Heart left ventricle (tissue), 16 donors: ENCODE measurements at regions not wholly inside any gene's neighbourhood (a gene's known extent, or its start where the extent isn't known, plus 50 kb on each side); places are given as distances from the start of the nearest gene placed in this dataset.

Experiments used
- ATAC-seq, 4 donors: fragments of 200-7000 bp; cut with Tn5 transposase; one replicate each; pipeline ENCODE4 v1.9.1; 2020 to 2022; ENCODE audit warnings: moderate library complexity in 4 of 4, mild to moderate bottlenecking in 3 of 4, moderate number of reproducible peaks in 1 of 4
- DNase-seq, 5 donors: peaks; one replicate each; pipeline ENCODE4 v3.0.0-alpha.2; 2020
- H3K27ac ChIP-seq, 12 donors: fragments of 200-600 bp; sonication (generic) in 4 of 12; one replicate each; pipeline versions ENCODE4 v1.5.0 to v1.8.0; 2016 to 2022; ENCODE audit warnings: mild to moderate bottlenecking in 2 of 12
- H3K27me3 ChIP-seq, 9 donors: fragments of 200-600 bp; sonication (generic) in 2 of 9; one replicate each; pipeline versions ENCODE4 v1.5.1 to v1.8.0; 2016 to 2022; ENCODE audit warnings: mild to moderate bottlenecking in 3 of 9
- H3K36me3 ChIP-seq, 9 donors: fragments of 200-600 bp; sonication (generic) in 2 of 9; one replicate each; pipeline versions ENCODE4 v1.5.0 to v1.8.0; 2018 to 2022; ENCODE audit warnings: mild to moderate bottlenecking in 2 of 9
- H3K4me1 ChIP-seq, 12 donors: fragments of 200-600 bp; sonication (generic) in 4 of 12; one replicate each; pipeline versions ENCODE4 v1.5.0 to v1.8.0; 2016 to 2022; ENCODE audit warnings: mild to moderate bottlenecking in 3 of 12
- H3K4me3 ChIP-seq, 12 donors: fragments of 200-600 bp; sonication (generic) in 4 of 12; one replicate each; pipeline versions ENCODE4 v1.5.0 to v1.8.0; 2017 to 2022; ENCODE audit warnings: mild to moderate bottlenecking in 9 of 12, moderate library complexity in 4 of 12
- H3K9me3 ChIP-seq, 12 donors: fragments of 200-600 bp; sonication (generic) in 4 of 12; one replicate each; pipeline versions ENCODE4 v1.5.0 to v1.8.0; 2016 to 2022; ENCODE audit warnings: mild to moderate bottlenecking in 1 of 12
- POLR2A ChIP-seq, 2 donors: fragments of 450-650 bp; IDR thresholded peaks; one replicate each; pipeline ENCODE4 v1.6.1; 2017; ENCODE audit warnings: antibody characterized with exemption in 2 of 2, mild to moderate bottlenecking in 2 of 2, moderate library complexity in 2 of 2
- WGBS, 4 donors: extraction: QIAGEN DNeasy Blood & Tissue Kit in 2 of 4; methylation state at CpG; one replicate each; pipeline versions ENCODE4 v1.1.5 to v1.1.7; 2013 to 2018; 5-methylcytosine and 5-hydroxymethylcytosine counted together
- intact Hi-C, 10 donors: fragments of 100-400 bp; cut with DNase I; formaldehyde crosslinking; loops; one replicate each; pipeline versions ENCODE4 v1.11.1 to v1.14.2; 2022
- TF ChIP-seq, protein P1 (sequence below), 12 donors: fragments of 200-600 bp; sonication (generic) in 4 of 12; IDR thresholded peaks; one replicate each; pipeline versions ENCODE4 v1.5.0 to v1.8.0; 2018 to 2022; ENCODE audit warnings: antibody characterized with exemption in 12 of 12, mild to moderate bottlenecking in 5 of 12
- donor health status: ischemic (EF 13 %, LVEDD 7.1; RV severe dilation, severe dysfunction).
- donor health status: healthy with polysubstance abuse.
- donor health status: DM: no; HTN: yes; CAD: no.
- donor health status: DM: no; HTN: no; CAD: no.
- donor health status: ischemic (EF 25% LVEDD 6.9; RV normal size, moderate dysfunction).
- donor health status: ischemic (EF 25% LVEDD 5.7; RV mildly dilated, moderate dysfunction).
- donor health status: healthy.
- donor health status: DM: yes; HTN: yes; CAD: no.
- donor health status: ischemic (EF 35%, LVEDD 5.7; RV mildly dilated, moderate dysfunction).
- donor health status: nonischemic (EF 11% LVEDD 7.7; RV severe dilation, severe dysfunction).
- donor health status: DM: yes; HTN: yes; CAD: no.
- donor health status: PGD.
- donor health status: ischemic (EF 29% LVEDD 5.4; RV normal size, mild dysfunction).
- donor health status: nonischemic (EF 23%, LVEDD 6.1; RV moderate dilation, normal function).

DNA sequence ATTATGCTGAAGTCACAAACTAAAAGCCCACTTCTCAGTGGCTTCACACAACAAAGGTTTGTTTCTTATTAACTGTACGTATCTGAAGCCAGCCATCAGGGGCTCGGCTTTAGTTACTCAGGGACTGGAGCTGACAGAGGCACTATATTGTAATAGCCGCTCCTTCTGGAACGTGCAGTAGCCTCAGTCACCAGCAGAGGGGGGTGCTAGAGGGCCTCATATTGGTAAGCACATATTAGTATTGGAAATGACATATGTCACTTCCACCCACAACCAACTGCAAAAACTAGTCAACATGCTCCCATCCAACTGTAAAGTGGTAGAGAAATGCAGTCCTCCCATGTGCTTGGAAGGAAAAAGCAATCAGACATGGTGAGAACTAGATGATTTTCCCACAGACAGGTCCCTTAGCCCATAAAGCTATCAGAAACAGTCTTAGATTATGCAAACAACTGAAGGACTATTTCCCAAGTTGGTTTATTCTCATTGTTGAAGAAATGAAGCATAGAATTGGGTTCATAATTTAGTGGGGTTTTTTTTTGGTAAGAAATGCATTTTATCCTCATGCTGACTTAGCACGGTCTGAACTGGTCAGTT, 183.6 kb upstream of the G2E3 start:
- intact Hi-C loops = loop anchor here in 9 of 10 donors (2.0 to 10.0 kb wide), 4 partner anchors 69 to 149 kb away; no protein-coding TSS in a partner anchor
- peak in 3 of 4 donors; percentile 53 to 77 (median 76) for ATAC-seq
- 32 to 40% (median 34%) methylated on average over 5 of the region's 5 CpGs for WGBS, 4 donors

DNA sequence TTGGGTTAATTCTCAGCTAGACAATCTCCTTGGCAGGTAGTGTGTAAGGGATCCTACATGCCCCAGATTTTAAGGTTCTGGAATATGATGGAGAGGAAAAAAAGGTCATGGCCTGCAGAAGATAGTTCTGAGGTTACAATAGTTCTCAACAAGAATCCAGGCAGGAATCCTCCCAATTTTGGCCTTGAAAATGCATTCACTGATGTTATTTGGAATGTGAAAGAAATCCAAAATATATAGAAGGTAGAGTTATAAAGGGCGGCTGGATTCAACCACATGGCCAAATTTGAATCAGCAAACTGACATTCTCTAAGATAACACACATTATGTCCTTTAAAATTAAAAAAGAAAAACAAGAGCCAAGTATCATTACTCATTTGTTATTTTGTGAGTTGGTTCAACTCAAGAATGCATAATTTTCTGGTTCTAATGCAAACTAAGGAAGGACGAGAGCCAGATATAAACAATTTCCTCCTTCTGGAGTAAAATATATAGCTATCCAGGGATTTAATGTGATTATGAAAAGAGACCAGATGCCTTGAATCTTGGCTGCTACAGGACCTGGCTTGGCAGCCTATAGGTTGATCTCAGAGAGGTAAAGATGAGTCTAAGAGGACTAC, 177.0 kb upstream of the G2E3 start:
- no peaks in the 10 kb centered on the region for H3K4me1 ChIP-seq
- no peak overlapping the region for H3K27ac ChIP-seq
- WGBS, 4 donors = 77 to 82% (median 80%) methylated on average over 2 of the region's 2 CpGs
- TF ChIP-seq POLR2A (IDR thresholded peaks at IDR 0.05) = no peak
- TF ChIP-seq, protein P1, sequence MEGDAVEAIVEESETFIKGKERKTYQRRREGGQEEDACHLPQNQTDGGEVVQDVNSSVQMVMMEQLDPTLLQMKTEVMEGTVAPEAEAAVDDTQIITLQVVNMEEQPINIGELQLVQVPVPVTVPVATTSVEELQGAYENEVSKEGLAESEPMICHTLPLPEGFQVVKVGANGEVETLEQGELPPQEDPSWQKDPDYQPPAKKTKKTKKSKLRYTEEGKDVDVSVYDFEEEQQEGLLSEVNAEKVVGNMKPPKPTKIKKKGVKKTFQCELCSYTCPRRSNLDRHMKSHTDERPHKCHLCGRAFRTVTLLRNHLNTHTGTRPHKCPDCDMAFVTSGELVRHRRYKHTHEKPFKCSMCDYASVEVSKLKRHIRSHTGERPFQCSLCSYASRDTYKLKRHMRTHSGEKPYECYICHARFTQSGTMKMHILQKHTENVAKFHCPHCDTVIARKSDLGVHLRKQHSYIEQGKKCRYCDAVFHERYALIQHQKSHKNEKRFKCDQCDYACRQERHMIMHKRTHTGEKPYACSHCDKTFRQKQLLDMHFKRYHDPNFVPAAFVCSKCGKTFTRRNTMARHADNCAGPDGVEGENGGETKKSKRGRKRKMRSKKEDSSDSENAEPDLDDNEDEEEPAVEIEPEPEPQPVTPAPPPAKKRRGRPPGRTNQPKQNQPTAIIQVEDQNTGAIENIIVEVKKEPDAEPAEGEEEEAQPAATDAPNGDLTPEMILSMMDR (IDR thresholded peaks at IDR 0.05) = no peak
- ATAC-seq (no peak), DNase-seq (no peak)
- intact Hi-C loops = no loop called here
- H3K27me3 ChIP-seq = peaks cover 0 to 6% (median 0%) of the 10 kb centered on the region in 9 donors
- no peak overlapping the region for H3K4me3 ChIP-seq
- no peaks in the 10 kb centered on the region for H3K36me3 ChIP-seq
- H3K9me3 ChIP-seq = no peaks in the 10 kb centered on the region

More for the DNA sequence above, 183.6 kb upstream of the G2E3 start:
- Histone ChIP-seq H3K4me1 (no peaks in the 10 kb centered on the region), H3K27me3 (peaks cover 0 to 9% (median 0%) of the 10 kb centered on the region in 9 donors), H3K36me3 (no peaks in the 10 kb centered on the region), H3K27ac (no peak overlapping the region), H3K9me3 (no peaks in the 10 kb centered on the region), H3K4me3 (no peak overlapping the region)
- DNase-seq = peak in 4 of 5 donors; percentile 23 to 43 (median 32)
- TF ChIP-seq POLR2A (IDR thresholded peaks at IDR 0.05) = no peak
- TF ChIP-seq, protein P1 (IDR thresholded peaks at IDR 0.05) = peak; percentile 53 to 80 (median 70)

DNA sequence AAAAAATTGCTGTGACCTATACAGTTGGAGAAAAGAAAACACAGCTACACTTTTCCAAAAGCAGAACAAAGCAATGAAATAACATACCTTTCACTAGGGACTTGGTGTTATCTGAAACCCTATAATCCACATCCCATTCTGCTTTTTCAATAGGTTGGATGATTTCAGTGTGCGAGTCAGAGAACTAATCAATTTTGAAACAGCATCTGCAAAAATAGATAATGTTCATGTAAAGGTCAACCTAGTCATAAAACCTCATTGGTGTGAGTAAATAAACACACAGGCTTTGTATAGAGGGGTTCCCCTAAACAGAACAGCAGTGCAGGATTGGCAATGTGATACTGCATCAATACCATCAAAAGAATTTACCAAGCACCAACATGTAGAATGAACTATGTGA, 173.0 kb upstream of the G2E3 start:
- Histone ChIP-seq H3K27me3 (no peaks in the 10 kb centered on the region), H3K9me3 (no peaks in the 10 kb centered on the region), H3K4me3 (no peak overlapping the region), H3K36me3 (no peaks in the 10 kb centered on the region), H3K27ac (no peak overlapping the region), H3K4me1 (peaks cover 0 to 4% (median 0%) of the 10 kb centered on the region in 12 donors)
- 65 to 76% (median 71%) methylated on average over 1 of the region's 1 CpG for WGBS, 4 donors
- DNase-seq = no peak
- no peak for ATAC-seq
- intact Hi-C loops = no loop called here
- TF ChIP-seq, protein P1 (IDR thresholded peaks at IDR 0.05) = no peak
- TF ChIP-seq POLR2A (IDR thresholded peaks at IDR 0.05) = no peak

DNA sequence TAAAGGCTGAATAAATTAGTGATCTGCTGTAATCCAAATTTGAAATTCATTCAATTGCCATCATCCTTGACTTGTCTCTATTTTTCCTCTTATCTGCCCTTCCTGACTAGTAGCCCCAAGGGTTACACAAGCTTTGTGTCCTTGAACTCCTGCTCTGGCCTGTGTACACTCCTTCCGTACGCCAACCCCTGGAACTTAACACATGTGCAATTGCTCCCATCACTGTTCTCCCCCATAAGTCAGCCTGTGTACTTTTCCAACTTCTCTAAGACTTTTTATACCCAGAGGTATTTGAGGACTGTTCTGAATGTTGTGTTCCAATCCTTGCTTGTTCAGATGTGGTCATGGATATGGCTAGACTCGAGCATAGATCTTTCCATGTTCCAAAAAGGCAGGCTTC, 171.1 kb upstream of the G2E3 start:
- intact Hi-C loops = no loop called here
- no peaks in the 10 kb centered on the region for H3K27me3 ChIP-seq
- ATAC-seq = no peak
- H3K36me3 ChIP-seq = no peaks in the 10 kb centered on the region
- H3K4me1 ChIP-seq = peaks cover 0 to 4% (median 0%) of the 10 kb centered on the region in 12 donors
- WGBS, 4 donors = 57 to 72% (median 58%) methylated on average over 3 of the region's 3 CpGs
- TF ChIP-seq POLR2A (IDR thresholded peaks at IDR 0.05) = no peak
- TF ChIP-seq, protein P1 (IDR thresholded peaks at IDR 0.05) = no peak
- H3K27ac ChIP-seq = no peak overlapping the region
- H3K4me3 ChIP-seq = no peak overlapping the region
- DNase-seq = no peak
- H3K9me3 ChIP-seq = no peaks in the 10 kb centered on the region
